ENCODE measurements at regions not wholly inside any gene's neighbourhood (a gene's known extent, or its start where the extent isn't known, plus 50 kb on each side); places are given as distances from the start of the nearest gene placed in this dataset.

- CTCF ChIA-PET: no interaction called here
- TF ChIP-seq CTCF (IDR thresholded peaks at IDR 0.05): no peak
- TF ChIP-seq, protein P1, sequence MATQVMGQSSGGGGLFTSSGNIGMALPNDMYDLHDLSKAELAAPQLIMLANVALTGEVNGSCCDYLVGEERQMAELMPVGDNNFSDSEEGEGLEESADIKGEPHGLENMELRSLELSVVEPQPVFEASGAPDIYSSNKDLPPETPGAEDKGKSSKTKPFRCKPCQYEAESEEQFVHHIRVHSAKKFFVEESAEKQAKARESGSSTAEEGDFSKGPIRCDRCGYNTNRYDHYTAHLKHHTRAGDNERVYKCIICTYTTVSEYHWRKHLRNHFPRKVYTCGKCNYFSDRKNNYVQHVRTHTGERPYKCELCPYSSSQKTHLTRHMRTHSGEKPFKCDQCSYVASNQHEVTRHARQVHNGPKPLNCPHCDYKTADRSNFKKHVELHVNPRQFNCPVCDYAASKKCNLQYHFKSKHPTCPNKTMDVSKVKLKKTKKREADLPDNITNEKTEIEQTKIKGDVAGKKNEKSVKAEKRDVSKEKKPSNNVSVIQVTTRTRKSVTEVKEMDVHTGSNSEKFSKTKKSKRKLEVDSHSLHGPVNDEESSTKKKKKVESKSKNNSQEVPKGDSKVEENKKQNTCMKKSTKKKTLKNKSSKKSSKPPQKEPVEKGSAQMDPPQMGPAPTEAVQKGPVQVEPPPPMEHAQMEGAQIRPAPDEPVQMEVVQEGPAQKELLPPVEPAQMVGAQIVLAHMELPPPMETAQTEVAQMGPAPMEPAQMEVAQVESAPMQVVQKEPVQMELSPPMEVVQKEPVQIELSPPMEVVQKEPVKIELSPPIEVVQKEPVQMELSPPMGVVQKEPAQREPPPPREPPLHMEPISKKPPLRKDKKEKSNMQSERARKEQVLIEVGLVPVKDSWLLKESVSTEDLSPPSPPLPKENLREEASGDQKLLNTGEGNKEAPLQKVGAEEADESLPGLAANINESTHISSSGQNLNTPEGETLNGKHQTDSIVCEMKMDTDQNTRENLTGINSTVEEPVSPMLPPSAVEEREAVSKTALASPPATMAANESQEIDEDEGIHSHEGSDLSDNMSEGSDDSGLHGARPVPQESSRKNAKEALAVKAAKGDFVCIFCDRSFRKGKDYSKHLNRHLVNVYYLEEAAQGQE (IDR thresholded peaks at IDR 0.05; ENCODE audit: insufficient read depth in 1 of 2, low read depth in 2 of 2, low read length in 1 of 2): no peak
- no peak for TF ChIP-seq POLR2AphosphoS5 (IDR thresholded peaks at IDR 0.05; ENCODE audit: low read depth, low read length)
- TF ChIP-seq TCF7L2 (IDR thresholded peaks at IDR 0.05; ENCODE audit: low read depth, low read length): no peak
- no peak for TF ChIP-seq SIN3A (IDR thresholded peaks at IDR 0.05; ENCODE audit: borderline replicate concordance, insufficient read depth, low read depth, low read length)
- no peaks in the 10 kb centered on the region for H3K27me3 ChIP-seq (ENCODE audit: control insufficient read depth, insufficient read depth, low read length)
- no TSS peak for BruUV-seq (replicated peaks)
- POLR2A ChIA-PET: no interaction called here
- no peaks in the 10 kb centered on the region for H3K9me3 ChIP-seq (ENCODE audit: control insufficient read depth, insufficient read depth, low read depth, low read length)
- no peaks in the 10 kb centered on the region for H3K36me3 ChIP-seq (ENCODE audit: control insufficient read depth, insufficient read depth, low read length)
- no peak overlapping the region for H3K27ac ChIP-seq (ENCODE audit: low read length)
- DNase-seq (ENCODE audit: low read depth, low spot score): no peak
- in situ Hi-C loops (cut with HindIII; ENCODE audit: low pct_unique_long_range_greater_than_20kb, low sequenced_read_pairs) (no loop called here), intact Hi-C loops (cut with micrococcal nuclease; ENCODE audit: unreplicated experiment) (no loop called here)
- no peak for ATAC-seq
- no peaks in the 10 kb centered on the region for H3K4me1 ChIP-seq (ENCODE audit: control insufficient read depth, insufficient read depth, low read length)
- no peak overlapping the region for H3K4me3 ChIP-seq (ENCODE audit: low read depth in 2 of 2, low read length in 2 of 2)
These were observed 268.3 kb downstream of the VAPA start for GRCh38 chr18:10182009-10182624.

- Histone ChIP-seq H3K4me1 (ENCODE audit: control insufficient read depth, insufficient read depth, low read length) (no peaks in the 10 kb centered on the region), H3K27ac (ENCODE audit: low read length) (no peak overlapping the region), H3K4me3 (ENCODE audit: low read depth in 2 of 2, low read length in 2 of 2) (no peak overlapping the region), H3K36me3 (ENCODE audit: control insufficient read depth, insufficient read depth, low read length) (no peaks in the 10 kb centered on the region), H3K9me3 (ENCODE audit: control insufficient read depth, insufficient read depth, low read depth, low read length) (no peaks in the 10 kb centered on the region), H3K27me3 (ENCODE audit: control insufficient read depth, insufficient read depth, low read length) (no peaks in the 10 kb centered on the region)
- in situ Hi-C loops (cut with HindIII; ENCODE audit: low pct_unique_long_range_greater_than_20kb, low sequenced_read_pairs) (no loop called here), intact Hi-C loops (cut with micrococcal nuclease; ENCODE audit: unreplicated experiment) (no loop called here)
- BruUV-seq (replicated peaks): no TSS peak
- no peak for DNase-seq (ENCODE audit: low read depth, low spot score)
- TF ChIP-seq POLR2AphosphoS5 (IDR thresholded peaks at IDR 0.05; ENCODE audit: low read depth, low read length) (no peak), CTCF (IDR thresholded peaks at IDR 0.05) (no peak), TCF7L2 (IDR thresholded peaks at IDR 0.05; ENCODE audit: low read depth, low read length) (no peak), SIN3A (IDR thresholded peaks at IDR 0.05; ENCODE audit: borderline replicate concordance, insufficient read depth, low read depth, low read length) (no peak)
- TF ChIP-seq, protein P1 (IDR thresholded peaks at IDR 0.05; ENCODE audit: insufficient read depth in 1 of 2, low read depth in 2 of 2, low read length in 1 of 2): no peak
- no peak for ATAC-seq
- CTCF ChIA-PET: no interaction called here
- POLR2A ChIA-PET: no interaction called here
These were observed 269.7 kb upstream of the APCDD1 start for GRCh38 chr18:10184776-10185175.

Data from Panc1 (cell line).